Naive B cell (primary cell): ENCODE measurements at regions not wholly inside any gene's neighbourhood (a gene's known extent, or its start where the extent isn't known, plus 50 kb on each side); places are given as distances from the start of the nearest gene placed in this dataset.

ENCODE experiments used
- ATAC-seq, 2 donors: fragments of 150-1000 bp; cut with Tn5 transposase; 2 replicates each; pipeline ENCODE4 v1.10.0; 2021; ENCODE audit warnings: low read depth in 2 of 2, mild to moderate bottlenecking in 2 of 2, moderate library complexity in 2 of 2
- DNase-seq: peaks from one replicate; pipeline ENCODE4 v3.0.0; 2022
- H3K27ac Mint-ChIP-seq, 6 donors: one replicate each; pipeline ENCODE4 v1.8.0; 2020 to 2022; ENCODE audit warnings: mild to moderate bottlenecking in 6 of 6, mixed read lengths in 6 of 6, moderate library complexity in 5 of 6, inconsistent platforms in 2 of 6
- H3K27me3 Mint-ChIP-seq, 3 donors: one replicate each; pipeline ENCODE4 v1.8.0; 2021 to 2022; ENCODE audit warnings: mixed read lengths in 3 of 3, mild to moderate bottlenecking in 1 of 3
- H3K36me3 Mint-ChIP-seq, 2 donors: one replicate each; pipeline ENCODE4 v1.8.0; 2020 to 2022; ENCODE audit warnings: mixed read lengths in 2 of 2, inconsistent platforms in 1 of 2, mild to moderate bottlenecking in 1 of 2
- H3K4me1 Mint-ChIP-seq, 3 donors: one replicate each; pipeline ENCODE4 v1.8.0; 2020 to 2022; ENCODE audit warnings: mixed read lengths in 3 of 3, inconsistent platforms in 1 of 3, mild to moderate bottlenecking in 1 of 3, moderate library complexity in 1 of 3
- H3K4me3 Mint-ChIP-seq, 8 donors: one replicate each; pipeline ENCODE4 v1.8.0; 2020 to 2022; ENCODE audit warnings: mild to moderate bottlenecking in 8 of 8, mixed read lengths in 8 of 8, moderate library complexity in 8 of 8, inconsistent platforms in 2 of 8
- H3K9me3 Mint-ChIP-seq, 7 donors: one replicate each; pipeline ENCODE4 v1.8.0; 2020 to 2022; ENCODE audit warnings: mixed read lengths in 7 of 7, mild to moderate bottlenecking in 5 of 7, inconsistent platforms in 2 of 7, moderate library complexity in 1 of 7

DNA sequence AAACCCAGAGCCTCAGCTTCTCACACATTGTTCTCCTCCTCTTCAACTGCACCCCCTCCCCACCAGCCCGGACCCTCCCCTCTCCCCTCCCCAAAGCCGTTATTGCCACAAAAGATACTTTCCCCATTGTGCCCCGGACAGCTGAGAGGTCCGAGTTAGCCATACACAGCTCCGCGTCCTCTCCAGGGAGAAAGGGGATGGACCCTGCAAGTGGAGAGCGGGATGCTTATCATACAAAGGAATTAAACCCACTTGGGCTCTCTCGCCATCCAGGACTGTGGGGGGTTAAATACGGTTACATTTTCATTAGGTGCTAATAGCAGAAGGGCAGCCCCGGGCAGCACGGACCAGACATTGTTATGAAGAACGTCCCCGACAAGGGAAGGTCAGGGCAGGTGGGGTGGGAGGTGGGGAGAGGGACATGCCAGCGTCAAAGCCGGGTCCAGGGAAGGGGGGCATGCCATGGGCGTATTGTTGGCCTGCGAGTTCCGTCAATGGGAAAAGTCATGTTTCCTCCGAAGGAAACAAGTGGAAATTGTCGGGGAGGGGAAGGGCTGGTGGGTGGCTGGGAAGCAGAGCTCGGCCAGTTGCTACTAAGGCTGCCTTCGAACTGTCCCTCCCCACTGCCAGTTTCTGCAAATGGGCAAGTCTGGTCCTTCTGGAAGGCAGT is 99.1 kb downstream of the SOX9 start:
- Mint-ChIP-seq H3K27me3 (peaks cover 24 to 38% (median 28%) of the 10 kb centered on the region in 3 donors), H3K4me3 (no peak overlapping the region), H3K9me3 (peaks cover 2 to 12% (median 6%) of the 10 kb centered on the region in 7 donors), H3K27ac (no peak overlapping the region), H3K4me1 (peaks cover 0 to 2% (median 0%) of the 10 kb centered on the region in 3 donors), H3K36me3 (peaks cover 0 to 8% of the 10 kb centered on the region in 2 donors)
- ATAC-seq: no peak
- DNase-seq: no peak

DNA sequence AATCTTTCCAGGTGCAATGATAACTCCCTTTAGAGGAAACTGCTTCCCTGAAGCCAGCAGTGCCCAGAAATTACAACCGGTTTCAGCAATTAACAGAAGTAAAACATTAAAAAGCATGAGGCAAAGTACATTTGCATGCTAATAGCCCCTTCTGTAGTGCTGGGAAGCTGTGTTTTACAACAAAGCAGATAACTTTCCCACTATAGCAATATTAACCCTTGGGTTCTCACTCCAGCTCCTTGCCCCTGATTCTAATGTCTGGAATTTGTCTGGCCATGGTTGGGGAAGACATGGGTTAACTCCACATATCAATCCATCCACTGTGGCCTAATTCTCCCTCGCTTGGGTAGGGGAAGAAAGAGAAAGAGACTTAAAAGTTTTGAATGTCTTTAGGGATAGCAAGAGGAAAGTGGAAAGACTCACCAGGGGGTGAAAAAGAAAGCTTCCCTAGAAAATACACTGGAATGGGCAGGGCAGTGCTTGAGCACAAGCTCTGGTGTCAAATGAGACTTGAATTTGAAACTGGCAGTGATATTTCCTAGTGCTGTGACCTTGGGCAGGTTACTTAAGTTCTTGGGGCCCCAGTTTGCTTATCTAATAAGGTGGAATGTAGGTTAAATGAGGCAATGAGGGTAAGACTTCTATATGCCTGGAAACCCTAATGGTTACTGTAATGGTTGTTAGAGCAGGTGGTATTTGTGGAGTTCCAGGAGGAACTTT is 102.0 kb downstream of the SOX9 start:
- DNase-seq (no peak), ATAC-seq (no peak)
- H3K27ac Mint-ChIP-seq: no peak overlapping the region
- peaks cover 24 to 29% (median 28%) of the 10 kb centered on the region in 3 donors for H3K27me3 Mint-ChIP-seq
- H3K9me3 Mint-ChIP-seq: peaks cover 3 to 18% (median 11%) of the 10 kb centered on the region in 7 donors
- no peak overlapping the region for H3K4me3 Mint-ChIP-seq
- peaks cover 0 to 2% (median 0%) of the 10 kb centered on the region in 3 donors for H3K4me1 Mint-ChIP-seq
- peaks cover 0 to 8% of the 10 kb centered on the region in 2 donors for H3K36me3 Mint-ChIP-seq

DNA sequence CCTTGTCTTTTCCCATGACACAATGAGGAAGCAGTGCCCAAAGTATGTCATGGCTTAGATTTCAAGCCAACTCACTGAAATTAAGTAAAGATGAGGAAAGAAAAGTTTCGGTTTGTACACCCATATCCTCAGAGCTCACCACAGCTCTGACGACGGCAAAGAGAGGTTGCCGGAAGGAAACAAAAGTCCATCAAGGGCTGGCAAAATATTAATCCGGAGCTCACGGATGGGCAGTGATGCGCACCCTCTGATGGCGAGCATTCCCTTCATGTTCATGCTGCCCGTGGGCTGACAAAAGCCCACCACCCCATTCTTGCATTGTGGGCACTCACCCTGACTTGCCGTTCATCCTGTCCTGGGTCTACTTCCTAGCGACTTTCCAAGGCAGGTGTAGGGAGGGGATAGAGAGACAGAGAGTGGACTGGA is 103.1 kb downstream of the SOX9 start:
- Mint-ChIP-seq H3K36me3 (peaks cover 0 to 4% of the 10 kb centered on the region in 2 donors), H3K4me1 (peaks cover 0 to 2% (median 0%) of the 10 kb centered on the region in 3 donors), H3K4me3 (no peak overlapping the region), H3K27ac (no peak overlapping the region), H3K9me3 (peaks cover under 1 to 13% (median 8%) of the 10 kb centered on the region in 7 donors), H3K27me3 (peaks cover 16 to 23% (median 22%) of the 10 kb centered on the region in 3 donors)
- no peak for ATAC-seq
- no peak for DNase-seq

DNA sequence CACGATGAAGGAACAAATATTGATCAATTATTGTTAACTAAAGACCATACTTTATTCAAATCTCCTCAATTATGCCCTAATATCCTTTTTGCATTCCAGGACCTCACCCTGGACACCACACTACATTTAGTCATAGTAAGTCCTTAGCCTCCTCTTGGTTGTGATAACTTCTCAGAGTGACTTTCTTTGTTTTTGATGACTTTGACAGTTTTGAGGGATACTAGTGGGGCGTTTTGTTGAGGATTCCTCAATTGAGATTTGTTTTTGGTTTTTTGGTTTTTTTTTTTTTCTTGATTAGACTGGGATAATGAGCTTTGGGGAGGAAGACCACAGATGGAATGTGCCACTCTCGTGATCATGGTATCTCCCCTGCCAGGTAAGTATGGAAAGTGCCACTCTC is 105.5 kb downstream of the SOX9 start:
- DNase-seq (no peak), ATAC-seq (no peak)
- Mint-ChIP-seq H3K27me3 (peaks cover 0 to 3% (median 0%) of the 10 kb centered on the region in 3 donors), H3K27ac (no peak overlapping the region), H3K9me3 (peaks cover 0 to 10% (median 9%) of the 10 kb centered on the region in 7 donors), H3K36me3 (no peaks in the 10 kb centered on the region), H3K4me3 (no peak overlapping the region), H3K4me1 (no peaks in the 10 kb centered on the region)

DNA sequence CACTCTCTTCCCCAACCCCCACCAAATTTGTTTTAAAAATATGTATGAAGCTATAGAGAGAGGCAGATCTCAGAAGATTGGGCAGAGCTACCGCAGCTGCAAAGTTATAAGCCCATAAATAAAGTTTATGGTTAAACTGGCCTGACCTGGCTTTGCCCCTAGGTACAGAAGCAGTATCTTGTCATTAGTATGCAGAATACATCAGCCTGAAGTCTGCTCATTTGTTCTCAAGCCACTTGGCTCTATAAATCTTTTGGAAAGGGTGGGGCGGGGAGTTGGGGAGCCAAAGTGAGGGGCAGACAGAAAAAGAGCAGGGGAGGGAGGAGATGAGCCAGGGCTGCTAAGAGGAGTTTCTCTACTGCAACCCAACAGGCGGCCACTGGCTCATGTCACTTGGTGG is 113.2 kb downstream of the SOX9 start:
- H3K27me3 Mint-ChIP-seq: peaks cover 0 to 13% (median 0%) of the 10 kb centered on the region in 3 donors
- no peak for ATAC-seq

DNA sequence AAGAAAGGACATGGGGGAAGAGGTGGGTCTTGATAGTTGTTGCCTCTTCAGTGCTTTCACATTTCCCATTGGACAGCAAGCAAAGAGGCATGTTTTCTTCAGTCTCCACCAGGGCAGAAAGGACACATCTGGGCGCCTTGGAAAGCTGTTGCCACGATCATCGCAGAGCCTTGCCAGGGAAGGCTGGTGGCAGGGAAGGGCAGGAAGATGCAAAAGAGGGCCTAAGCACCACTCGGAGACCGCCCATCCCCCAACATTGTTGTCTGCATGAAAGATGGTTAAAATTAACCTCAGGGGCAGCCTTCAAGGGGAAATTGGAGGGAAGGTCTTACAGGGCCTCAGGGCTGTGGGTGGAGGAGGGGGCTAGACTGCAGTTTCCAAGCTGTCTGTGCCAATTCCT is 114.2 kb downstream of the SOX9 start:
- no peak for ATAC-seq
- Mint-ChIP-seq H3K4me1 (no peaks in the 10 kb centered on the region), H3K9me3 (peaks cover 3 to 13% (median 4%) of the 10 kb centered on the region in 7 donors), H3K27me3 (peaks cover 0 to 16% (median 0%) of the 10 kb centered on the region in 3 donors), H3K4me3 (no peak overlapping the region), H3K36me3 (no peaks in the 10 kb centered on the region), H3K27ac (no peak overlapping the region)
- DNase-seq: no peak

More for the DNA sequence above, 113.2 kb downstream of the SOX9 start:
- H3K27ac Mint-ChIP-seq: no peak overlapping the region
- no peak overlapping the region for H3K4me3 Mint-ChIP-seq
- H3K36me3 Mint-ChIP-seq: no peaks in the 10 kb centered on the region
- peaks cover 0 to 9% (median 3%) of the 10 kb centered on the region in 7 donors for H3K9me3 Mint-ChIP-seq
- H3K4me1 Mint-ChIP-seq: no peaks in the 10 kb centered on the region
- no peak for DNase-seq

DNA sequence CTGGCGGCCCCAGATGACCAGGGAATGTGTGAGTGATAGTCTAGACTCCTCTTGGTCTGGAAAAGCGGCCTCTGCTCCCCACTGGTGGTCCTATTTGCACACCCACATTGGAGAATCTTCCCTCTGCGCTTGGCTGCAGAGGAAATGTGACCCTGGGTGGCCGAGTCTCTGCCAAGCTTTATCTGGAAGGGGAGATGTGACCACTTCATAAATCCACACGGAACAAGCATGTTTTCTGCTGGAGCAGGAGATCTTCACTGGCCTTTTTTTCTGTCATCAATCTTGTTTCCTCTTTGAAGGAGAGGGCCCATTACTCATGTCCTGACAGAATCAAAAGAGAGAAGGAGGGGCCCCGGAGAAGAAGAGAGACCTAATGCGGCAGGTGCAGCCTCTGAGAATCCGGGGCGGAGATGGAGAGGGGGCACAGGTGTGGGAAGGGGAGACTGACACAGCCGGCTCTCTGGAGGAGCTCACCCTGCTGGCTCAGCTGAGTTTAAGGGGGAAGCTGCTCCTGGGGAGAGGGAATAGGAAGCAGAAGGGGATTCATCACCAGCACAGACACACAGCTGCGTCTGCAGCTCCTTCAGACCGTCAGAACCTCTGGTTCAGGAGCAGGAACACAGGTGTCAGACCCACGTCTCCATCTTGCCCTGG is 116.3 kb downstream of the SOX9 start:
- H3K4me3 Mint-ChIP-seq: no peak overlapping the region
- H3K36me3 Mint-ChIP-seq: no peaks in the 10 kb centered on the region
- peak overlapping the region in 1 of 6 donors; percentile 37 for H3K27ac Mint-ChIP-seq
- no peak for ATAC-seq
- DNase-seq: no peak
- no peaks in the 10 kb centered on the region for H3K4me1 Mint-ChIP-seq
- peaks cover 0 to 13% (median 0%) of the 10 kb centered on the region in 3 donors for H3K27me3 Mint-ChIP-seq
- peaks cover 4 to 17% (median 8%) of the 10 kb centered on the region in 7 donors for H3K9me3 Mint-ChIP-seq

DNA sequence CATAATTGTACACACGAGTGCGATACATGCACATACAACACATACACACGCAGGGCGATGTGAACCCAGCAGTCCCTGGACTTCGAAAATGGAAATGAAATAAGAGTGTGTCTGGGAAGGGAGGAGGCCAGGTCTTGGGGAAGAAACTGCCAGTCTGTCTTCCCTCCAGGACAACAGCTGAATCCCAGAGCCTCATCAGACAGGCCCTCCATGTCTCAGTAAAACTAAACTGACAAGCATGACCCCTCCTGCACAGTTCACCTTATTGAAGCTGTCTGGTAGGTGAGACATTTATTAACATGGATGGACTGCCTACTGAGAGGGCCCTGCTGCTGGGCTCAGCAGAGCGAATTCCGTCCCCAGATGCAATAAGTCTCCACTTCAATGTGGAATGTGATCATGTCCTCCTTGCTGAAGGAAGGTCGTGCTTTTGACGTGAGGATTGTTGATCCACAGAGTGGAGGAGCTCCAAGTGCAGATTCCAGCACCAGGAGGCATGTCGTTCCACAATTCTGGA is 117.4 kb downstream of the SOX9 start:
- Mint-ChIP-seq H3K27ac (no peak overlapping the region), H3K36me3 (no peaks in the 10 kb centered on the region), H3K9me3 (peaks cover 6 to 18% (median 8%) of the 10 kb centered on the region in 7 donors), H3K4me3 (no peak overlapping the region), H3K4me1 (no peaks in the 10 kb centered on the region), H3K27me3 (peaks cover 0 to 12% (median 0%) of the 10 kb centered on the region in 3 donors)
- no peak for DNase-seq
- ATAC-seq: no peak

DNA sequence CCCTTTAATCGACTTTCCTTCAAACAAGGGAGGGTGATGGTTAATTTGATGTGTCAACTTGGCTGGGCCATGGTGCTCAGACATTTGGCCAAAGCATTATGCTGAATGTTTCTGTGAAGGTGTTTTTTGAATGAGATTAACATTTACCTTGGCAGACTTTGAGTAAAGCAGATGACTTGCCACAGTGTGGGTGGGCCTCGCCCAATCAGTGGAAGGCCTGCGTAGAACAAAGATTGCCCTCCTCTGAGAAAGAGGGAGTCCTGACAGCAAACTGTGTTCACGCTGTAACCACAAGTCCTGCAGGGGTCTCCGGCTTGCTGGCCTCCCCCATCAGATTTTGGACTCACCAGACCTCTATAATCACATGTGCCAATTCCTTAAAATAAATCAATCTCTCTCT is 118.7 kb downstream of the SOX9 start:
- H3K27me3 Mint-ChIP-seq: peaks cover 0 to 12% (median 0%) of the 10 kb centered on the region in 3 donors
- H3K27ac Mint-ChIP-seq: no peak overlapping the region
- peaks cover 7 to 29% (median 12%) of the 10 kb centered on the region in 7 donors for H3K9me3 Mint-ChIP-seq
- no peak for DNase-seq
- H3K4me3 Mint-ChIP-seq: no peak overlapping the region
- no peak for ATAC-seq
- no peaks in the 10 kb centered on the region for H3K36me3 Mint-ChIP-seq
- H3K4me1 Mint-ChIP-seq: no peaks in the 10 kb centered on the region

DNA sequence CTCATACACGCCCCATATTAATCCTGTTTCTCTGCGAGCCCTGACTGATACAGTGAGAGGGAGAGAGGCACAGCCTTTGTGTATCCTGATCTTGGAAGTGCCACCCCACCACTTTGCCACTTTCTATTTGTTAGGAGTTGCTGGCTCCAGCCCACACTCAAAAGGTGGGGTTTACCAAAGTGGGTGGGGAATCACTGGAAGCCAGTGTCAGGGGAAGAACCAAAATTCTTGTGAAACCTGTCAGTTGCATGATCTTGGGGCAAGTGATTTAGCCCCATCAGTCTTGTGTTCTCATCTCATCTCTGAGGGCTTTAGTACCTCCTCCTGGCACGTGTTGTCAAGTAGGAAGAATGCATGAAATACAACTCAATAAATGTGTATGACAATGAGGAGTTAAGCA is 119.5 kb downstream of the SOX9 start:
- DNase-seq (no peak), ATAC-seq (no peak)
- Mint-ChIP-seq H3K27ac (no peak overlapping the region), H3K4me3 (no peak overlapping the region), H3K9me3 (peaks cover 7 to 30% (median 12%) of the 10 kb centered on the region in 7 donors), H3K36me3 (no peaks in the 10 kb centered on the region), H3K27me3 (peaks cover 0 to 12% (median 0%) of the 10 kb centered on the region in 3 donors), H3K4me1 (no peaks in the 10 kb centered on the region)

DNA sequence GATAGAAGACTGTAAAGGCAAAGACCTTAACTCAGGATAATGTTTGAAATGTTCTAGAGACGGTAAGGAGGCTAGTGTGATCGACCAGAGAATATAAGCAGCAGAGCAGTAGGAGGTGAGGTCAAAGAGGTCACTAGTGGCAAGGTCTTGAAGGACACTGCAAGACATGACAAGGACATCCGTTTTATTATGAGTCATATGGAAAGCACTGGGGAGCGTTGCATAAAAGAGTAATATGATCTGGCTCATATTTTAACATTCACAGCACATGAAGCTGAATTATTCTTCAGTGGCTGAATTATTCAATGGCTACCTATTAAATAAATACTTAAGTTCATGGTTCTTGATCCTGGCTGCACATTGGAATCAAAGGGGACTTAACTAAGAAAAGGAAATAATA is 123.7 kb downstream of the SOX9 start:
- Mint-ChIP-seq H3K4me1 (no peaks in the 10 kb centered on the region), H3K36me3 (no peaks in the 10 kb centered on the region)

DNA sequence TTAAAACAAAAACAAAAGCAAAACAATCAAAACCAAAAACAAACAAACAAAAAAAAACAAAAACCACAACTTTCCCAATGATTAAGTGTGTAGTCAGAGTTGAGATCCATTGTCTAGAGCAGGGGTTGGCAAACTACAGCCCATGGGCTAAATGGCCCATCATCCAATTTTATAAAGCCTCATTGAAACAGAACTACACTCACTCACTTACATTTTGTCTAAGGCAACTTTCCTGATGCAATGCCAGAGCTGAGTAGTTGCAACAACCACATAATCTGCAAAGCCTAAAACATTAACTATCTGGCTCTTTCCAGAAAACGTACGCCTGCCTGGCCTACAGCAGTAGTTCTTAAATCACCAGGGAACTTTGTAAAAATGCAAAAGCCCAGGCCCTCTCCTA is 124.1 kb downstream of the SOX9 start:
- peaks cover 6 to 26% (median 8%) of the 10 kb centered on the region in 7 donors for H3K9me3 Mint-ChIP-seq
- no peak for DNase-seq

More for the DNA sequence above, 123.7 kb downstream of the SOX9 start:
- ATAC-seq (no peak), DNase-seq (no peak)
- no peak overlapping the region for H3K4me3 Mint-ChIP-seq
- no peak overlapping the region for H3K27ac Mint-ChIP-seq
- peaks cover 0 to 4% (median 0%) of the 10 kb centered on the region in 3 donors for H3K27me3 Mint-ChIP-seq
- H3K9me3 Mint-ChIP-seq: peaks cover 7 to 30% (median 10%) of the 10 kb centered on the region in 7 donors

DNA sequence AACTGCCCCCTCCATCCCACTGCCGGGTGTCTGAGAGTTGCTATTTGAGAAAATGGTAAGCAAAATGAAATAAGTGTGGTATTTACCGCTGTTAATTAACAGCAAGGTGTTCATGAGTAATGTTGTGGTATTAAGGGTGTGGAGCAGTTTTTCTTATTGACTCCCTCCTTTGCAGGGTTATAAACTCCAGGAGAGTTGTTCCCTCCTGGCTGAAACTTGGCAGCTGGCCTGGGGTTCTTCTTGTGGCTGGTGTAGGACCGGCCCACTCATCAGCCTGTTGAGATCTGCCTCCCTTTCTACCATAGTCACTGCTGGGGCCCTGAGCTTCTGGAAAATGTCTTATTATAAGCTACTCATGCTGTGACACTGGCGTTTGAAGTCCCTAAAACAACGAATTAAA is 128.6 kb downstream of the SOX9 start:
- H3K4me3 Mint-ChIP-seq: no peak overlapping the region
- H3K4me1 Mint-ChIP-seq: no peaks in the 10 kb centered on the region
- no peaks in the 10 kb centered on the region for H3K27me3 Mint-ChIP-seq
- no peak for ATAC-seq
- peak overlapping the region in 2 of 6 donors; percentile 27 to 78 for H3K27ac Mint-ChIP-seq
- no peaks in the 10 kb centered on the region for H3K36me3 Mint-ChIP-seq
- peaks cover 2 to 17% (median 7%) of the 10 kb centered on the region in 7 donors for H3K9me3 Mint-ChIP-seq
- DNase-seq: no peak

More for the DNA sequence above, 124.1 kb downstream of the SOX9 start:
- Mint-ChIP-seq H3K4me1 (no peaks in the 10 kb centered on the region), H3K36me3 (no peaks in the 10 kb centered on the region), H3K4me3 (no peak overlapping the region), H3K27me3 (peaks cover 0 to 1% (median 0%) of the 10 kb centered on the region in 3 donors), H3K27ac (no peak overlapping the region)
- no peak for ATAC-seq
